ENCODE measurements at regions not wholly inside any gene's neighbourhood (a gene's known extent, or its start where the extent isn't known, plus 50 kb on each side); places are given as distances from the start of the nearest gene placed in this dataset.

DNA sequence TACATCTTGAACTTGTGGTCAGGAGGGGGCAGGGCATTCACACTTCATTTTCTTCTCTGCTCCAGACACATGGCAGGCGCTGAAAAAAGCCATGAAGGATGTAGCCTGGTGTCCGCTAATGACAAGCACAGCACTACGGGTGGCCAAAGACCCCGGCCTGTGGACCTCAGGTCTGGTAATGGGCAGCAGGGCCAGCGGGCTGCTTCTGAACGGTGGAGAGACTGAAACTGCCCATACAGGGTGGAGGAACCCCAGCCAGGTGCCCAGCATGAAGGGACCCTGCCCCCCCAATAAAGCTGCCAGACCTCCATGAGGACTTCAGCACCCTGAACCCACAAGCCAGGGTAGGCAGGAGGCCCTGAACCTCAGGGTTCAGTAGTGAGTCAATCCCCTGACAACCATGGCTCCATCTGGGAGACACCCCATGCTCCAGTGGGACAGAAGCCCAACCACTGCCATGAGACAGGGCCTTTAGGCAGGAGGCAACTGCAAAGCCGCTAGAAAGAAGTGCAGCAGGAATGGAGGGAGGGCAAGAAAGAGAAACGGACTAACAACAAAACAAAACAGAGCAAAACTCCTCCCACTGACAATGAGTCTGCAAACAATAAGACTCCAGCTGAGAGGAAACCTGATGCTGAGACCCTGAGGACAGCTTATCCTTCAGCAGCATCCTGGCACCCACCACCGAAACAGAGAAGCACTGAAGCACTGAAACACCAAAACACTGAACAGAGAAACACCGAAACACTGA is 140.2 kb upstream of the PPP2R2D start:
- DNase-seq: peak in 1 of 2 donors; percentile 82

DNA sequence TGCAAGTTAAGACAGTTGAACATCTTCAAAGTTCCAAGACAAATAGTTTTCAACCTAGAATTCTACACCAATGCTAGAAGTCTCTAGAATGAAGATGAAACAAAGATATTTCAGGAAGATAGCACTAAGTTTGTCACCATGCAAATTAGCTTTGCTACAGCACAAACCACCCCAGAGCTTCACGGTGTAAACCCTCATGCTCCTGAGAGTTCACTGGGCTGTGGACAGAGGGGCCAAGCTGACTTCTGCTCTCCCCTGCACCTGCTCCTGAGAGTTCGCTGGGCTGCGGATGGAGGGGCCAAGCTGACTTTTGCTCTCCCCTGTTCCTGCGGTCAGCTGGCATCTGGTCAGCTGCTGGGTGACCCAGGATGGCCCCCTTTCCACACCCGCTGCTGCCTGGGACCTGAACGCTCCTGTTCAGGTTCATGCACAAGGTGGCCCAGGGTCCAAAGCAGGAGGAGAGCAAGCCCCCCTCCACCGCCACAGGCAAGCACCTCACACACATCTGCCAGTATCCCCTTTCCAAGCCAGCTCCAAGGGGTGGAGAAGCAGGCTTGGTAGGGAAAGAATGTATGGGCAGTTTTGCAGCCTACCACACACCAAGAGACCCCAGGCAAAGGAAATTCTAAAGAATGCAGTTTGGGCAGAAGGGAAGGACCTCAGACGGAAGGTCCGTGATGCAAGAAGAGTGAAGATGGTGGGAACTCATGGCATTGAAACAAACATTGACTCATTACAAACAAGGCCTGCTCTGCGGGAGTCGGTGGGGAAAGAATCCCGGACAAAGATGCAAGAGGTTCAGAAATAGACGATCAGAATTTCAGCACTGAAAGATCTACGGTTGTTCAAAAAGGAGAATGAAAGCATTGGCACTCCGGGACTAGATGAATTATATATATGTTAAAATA is 137.8 kb upstream of the PPP2R2D start:
- no peak for DNase-seq

DNA sequence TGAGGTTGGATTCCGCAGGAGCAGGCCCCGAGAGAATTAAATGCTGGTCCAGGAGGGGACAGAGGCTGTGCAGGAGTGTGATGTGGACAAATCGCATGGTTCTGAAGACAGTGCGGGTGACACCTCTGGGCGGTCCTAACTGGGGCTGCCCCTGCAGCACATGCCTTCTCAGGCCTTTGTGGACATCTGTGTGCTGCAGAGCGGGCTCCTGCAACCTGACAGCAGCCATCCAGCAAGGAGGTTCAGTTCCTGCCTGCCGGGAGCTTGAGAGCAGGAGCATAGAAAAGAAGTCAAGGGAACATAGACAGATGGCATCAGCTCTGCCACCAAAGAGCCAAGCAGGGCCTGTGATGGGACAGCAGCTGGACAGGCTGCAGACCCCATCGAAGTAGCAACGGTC is 135.9 kb upstream of the PPP2R2D start:
- no peak for DNase-seq

GRCh38 chr10:131766096-131766495 is 134.7 kb upstream of the PPP2R2D start:
- no peak for DNase-seq

DNA sequence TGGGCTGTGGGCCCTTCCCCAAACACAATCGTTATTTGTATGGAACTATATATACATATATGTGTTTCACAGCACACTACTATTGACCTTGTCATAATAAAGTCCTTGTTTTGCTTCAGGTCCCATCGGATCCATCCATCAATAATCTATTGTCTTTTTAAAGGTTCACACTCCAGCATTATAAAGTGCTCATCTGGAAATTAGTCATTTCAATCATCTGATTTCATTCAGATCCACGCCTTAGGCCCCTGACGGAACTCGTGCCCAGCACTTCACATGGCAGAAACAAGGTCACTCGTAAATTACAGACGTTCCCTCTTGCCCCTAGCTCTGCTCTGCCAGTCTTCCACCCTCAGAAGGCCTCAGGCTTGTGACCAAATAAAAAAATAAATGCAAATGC is 133.1 kb upstream of the PPP2R2D start:
- DNase-seq: no peak

DNA sequence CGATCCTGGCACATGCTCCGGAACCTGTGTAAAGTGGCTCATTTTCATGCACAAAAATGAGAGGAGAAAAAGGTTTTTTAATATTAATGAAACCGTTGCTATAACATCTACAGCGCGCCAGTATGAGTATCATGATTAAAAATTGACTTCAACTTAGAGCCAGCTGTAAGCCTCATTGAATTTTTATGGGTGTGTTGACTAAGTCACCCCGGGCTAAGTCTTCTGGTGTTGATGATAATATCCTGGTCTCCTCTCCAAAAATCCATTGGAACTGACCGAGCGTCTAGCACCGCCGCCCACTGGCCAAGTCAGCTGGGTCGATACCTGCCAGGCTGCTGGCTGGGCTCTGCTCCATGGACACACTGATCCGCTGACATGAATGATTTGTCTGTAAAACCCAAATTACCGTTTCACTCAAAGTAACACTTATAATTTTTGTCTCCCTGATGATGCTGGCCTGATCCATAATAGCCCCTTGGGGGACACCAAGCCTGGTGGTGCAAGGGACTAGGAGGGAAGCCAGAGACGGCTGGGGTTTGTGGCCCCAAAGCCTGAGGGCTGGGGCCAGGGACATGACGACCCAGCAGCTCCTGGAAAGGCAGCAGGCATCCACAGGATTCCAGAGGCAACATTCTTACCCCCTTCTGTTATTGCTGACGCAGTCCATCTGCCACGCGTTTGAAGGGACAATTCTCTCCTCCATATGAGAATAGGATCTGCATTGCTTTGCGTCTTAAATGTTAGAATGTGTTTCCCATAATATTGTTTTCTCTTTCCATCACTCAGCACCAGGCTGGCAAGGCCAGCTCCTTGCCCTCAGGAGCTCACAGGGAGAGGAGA is 131.0 kb upstream of the PPP2R2D start:
- DNase-seq: no peak

DNA sequence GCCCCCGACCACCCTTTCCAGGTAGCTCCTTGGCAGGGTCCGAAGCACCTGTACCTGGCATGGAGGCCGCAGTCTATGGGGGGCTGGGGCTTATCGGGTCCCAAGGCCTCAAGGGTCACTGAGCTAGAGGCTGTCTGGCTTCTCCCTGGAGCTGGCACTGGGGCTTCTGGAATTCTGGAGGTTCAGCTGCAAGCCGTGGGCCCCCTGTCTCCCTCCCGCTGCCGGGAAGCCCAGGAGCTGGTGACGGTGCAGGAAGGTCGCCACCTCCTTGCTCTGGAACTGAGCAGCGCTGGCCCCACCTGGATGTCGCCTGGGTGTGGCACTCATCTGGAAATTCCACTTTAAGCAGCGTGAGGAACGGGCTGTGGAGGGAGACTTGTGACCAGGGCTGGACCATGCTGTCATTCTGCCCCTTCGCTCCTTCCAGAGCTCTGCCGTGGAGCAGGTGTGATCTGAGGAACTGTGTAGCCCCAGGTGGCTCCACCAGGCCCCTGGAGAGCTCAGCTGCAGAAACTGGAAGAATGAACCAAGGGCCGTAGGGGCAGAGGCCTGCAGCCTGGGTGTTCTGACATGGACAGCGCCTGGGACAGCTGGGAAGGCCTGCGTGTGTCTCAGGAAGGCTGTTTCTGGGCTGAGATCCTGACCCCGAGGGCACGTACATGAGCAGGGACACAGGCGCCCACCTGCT is 129.7 kb upstream of the PPP2R2D start:
- DNase-seq: no peak

DNA sequence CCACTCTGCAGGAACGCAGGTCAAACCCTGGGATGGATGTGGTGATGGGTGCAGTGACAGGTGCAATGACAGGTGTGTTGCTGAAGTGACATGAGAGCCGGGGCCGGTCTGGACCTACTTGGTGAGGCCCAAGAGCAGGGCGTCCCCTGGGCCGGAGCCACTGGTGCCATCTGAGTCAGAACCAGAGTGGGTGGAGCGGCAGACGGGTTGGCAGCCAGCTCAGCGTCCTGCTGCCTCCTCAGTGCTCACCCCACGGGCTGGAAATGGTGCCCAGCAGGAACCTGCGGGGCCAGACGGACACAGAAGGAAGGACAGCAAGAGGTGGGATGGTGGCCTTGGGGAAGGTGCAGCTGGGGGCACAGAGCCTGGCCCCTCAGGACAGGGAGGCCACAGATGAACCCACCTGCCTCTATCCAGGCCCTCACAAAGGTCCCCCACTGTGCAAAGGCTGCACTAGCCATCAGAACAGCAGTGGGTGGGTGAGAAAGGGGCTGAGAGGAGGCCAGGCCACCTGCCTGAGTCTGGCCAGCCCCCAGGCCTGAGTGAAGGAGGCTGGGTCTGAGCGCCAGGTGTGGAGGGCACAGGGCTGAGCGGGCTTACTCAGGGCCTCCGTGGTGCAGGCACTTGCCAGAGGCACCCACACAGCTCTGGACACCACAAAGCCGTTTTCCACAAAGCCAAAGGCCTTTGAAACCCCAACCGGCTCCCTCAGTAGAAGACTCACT is 129.0 kb upstream of the PPP2R2D start:
- DNase-seq: no peak

- DNase-seq: no peak
Measured at GRCh38 chr10:131772441-131772840, 128.4 kb upstream of the PPP2R2D start.

- no peak for DNase-seq
Measured at GRCh38 chr10:131773370-131774343, 127.2 kb upstream of the PPP2R2D start.

- DNase-seq: no peak
Measured at GRCh38 chr10:131774681-131775085, 126.1 kb upstream of the PPP2R2D start.

GRCh38 chr10:131775433-131775832 is 125.4 kb upstream of the PPP2R2D start:
- no peak for DNase-seq

GRCh38 chr10:131775833-131776232 is 125.0 kb upstream of the PPP2R2D start:
- DNase-seq: no peak

DNA sequence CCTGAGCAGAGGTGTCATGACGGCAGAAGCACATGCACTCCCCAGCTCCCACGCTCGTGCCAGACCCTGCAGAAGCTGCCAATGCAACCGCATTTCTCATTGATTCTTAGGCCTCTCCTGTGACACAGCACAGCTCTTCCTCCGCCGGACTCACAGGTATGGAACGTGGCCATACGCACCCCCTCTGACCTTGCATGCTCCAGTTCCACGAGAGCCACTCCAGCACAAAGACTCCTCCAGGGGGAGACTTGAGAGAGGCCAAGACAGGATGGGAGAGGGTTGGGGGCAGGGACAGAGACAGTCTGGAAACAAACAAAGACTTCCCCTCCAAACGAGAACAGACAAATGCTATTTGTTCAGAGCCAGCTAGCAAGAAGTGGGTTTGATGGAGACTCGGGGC is 124.3 kb upstream of the PPP2R2D start:
- DNase-seq: no peak

DNA sequence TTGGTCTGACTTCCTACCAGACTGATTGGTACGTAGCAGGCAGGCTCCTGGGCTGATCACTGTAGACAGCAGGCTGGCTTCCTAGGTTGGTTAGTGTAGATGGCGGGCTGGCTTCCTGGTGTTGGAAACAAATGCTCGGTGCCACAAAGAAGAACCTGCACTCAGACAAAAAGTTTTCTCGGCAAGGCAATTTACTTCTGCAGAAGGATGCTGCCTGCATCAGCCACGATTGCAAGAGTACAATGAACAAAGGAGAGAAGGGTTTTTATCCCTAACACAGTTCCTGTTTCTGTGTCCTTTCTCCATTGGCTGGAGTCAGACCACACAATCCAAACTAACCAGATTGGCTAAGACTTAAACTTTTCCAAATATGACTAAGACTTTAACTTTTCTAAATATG is 123.6 kb upstream of the PPP2R2D start:
- no peak for DNase-seq

DNA sequence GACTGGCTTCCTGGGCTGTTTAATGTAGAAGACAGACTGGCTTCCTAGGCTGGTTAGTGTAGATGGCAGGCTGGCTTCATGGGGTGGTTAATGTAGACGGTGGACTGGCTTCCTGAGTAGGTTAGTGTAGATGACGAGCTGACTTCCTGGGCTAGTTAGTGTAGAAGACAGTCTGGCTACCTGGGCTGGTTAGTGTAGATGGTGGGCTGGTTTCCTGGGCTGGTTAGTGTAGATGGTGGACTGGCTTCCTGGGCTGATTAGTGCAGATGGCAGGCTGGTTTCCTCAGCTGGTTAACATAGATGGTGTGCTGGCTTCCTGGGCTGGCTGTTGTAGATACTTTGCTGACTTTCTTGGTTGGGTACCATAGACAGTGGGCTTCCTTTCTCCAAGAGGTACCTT is 122.9 kb upstream of the PPP2R2D start:
- no peak for DNase-seq

GRCh38 chr10:131778385-131778784 is 122.4 kb upstream of the PPP2R2D start:
- DNase-seq: no peak

DNA sequence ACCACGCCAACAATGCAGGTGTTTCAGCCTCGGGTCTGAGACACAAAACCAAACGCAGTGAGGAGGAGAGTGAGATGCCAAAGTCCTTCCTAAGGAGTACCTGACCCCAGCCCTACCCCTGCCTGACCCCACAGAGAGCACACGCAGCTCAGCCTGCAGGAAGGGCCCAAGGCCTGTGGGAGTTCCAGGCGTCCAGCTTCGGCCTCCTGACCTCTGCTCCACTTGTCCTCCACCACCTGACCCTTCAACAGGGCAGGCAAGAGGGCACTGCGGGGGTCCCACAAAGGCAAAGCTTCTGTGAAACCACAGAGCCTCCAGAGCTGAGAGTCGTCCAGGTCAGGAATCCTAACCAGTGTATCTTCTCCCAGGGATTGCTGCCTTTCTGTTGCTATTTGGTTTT is 122.0 kb upstream of the PPP2R2D start:
- DNase-seq: no peak

DNA sequence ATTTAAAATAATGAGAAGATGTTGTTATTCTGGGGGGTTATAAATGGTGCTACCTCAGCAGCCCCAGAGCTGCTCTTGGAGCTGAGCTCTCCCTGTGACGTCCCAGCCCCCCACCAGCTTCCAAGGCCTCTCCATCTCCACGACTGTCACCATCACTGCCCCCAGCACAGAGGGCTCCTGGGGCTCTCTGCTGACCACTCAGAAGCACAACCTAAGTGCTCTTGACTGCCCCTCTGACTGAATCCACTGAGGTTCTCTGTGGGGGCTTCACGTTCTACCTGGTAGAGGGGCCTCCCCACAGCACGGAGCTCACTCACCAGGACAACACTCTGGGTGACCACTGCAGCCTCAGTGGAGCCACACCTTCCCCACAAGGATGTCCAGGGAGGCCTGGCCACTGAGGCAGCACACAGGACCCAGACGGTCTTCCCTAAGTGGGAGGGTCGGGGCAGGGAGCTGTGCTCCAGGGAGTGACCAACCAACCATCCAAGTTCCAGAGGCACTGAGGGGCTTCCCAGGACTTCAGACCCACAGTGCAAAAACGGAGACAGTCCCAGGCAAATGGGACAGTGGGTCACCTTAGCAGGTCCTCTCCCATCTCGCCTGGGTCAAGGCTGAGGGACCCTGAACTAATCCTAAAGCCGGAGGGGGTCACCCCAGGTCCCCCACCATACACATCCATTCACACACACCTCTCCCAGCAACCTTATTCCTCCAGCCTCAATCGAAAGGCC is 121.0 kb upstream of the PPP2R2D start:
- DNase-seq: no peak

DNA sequence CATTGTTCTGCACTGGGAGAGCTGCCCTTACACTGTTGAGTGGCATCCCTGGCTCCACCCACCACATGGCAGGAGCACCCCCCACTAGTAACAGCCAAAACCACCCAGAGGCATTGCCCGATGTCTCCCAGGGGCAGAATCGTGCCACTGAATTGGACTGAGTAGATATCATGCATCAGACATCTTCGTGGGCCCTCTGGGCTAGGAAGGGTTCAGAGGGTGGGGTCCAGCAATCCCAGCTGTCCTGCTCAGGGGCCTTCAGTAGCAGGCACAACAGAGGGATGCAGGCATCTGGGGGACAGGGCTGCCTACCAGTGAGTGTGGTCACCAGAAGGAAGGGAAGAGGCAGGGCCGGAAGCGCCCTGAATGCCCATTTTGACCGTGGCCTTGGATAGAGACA is 119.7 kb upstream of the PPP2R2D start:
- DNase-seq: no peak
